HG03439 (cell line): ENCODE measurements at regions not wholly inside any gene's neighbourhood (a gene's known extent, or its start where the extent isn't known, plus 50 kb on each side); places are given as distances from the start of the nearest gene placed in this dataset.

Experiments
- ATAC-seq: cut with Tn5 transposase; IDR thresholded peaks from one replicate; pipeline ENCODE4 v1.9.1; 2021; ENCODE audit warnings: mild to moderate bottlenecking, moderate library complexity; ENCODE audit not compliant: unreplicated experiment

- no peak for ATAC-seq
These were observed 70.4 kb upstream of the C15orf39 start for GRCh38 chr15:75131269-75131643.

GRCh38 chr15:75134748-75135147, 66.9 kb upstream of the C15orf39 start:
- no peak for ATAC-seq

- no peak for ATAC-seq
These were observed 65.6 kb upstream of the C15orf39 start for GRCh38 chr15:75136118-75136517.

GRCh38 chr15:75136758-75137157, 64.9 kb upstream of the C15orf39 start:
- ATAC-seq = no peak

GRCh38 chr15:75138016-75138999, 63.4 kb upstream of the C15orf39 start:
- ATAC-seq = no peak

GRCh38 chr15:75140080-75140879, 61.4 kb upstream of the C15orf39 start:
- no peak for ATAC-seq

GRCh38 chr15:75142499-75142898, 59.2 kb upstream of the C15orf39 start:
- no peak for ATAC-seq

- ATAC-seq = no peak
These were observed 57.8 kb upstream of the C15orf39 start for GRCh38 chr15:75143738-75144334.

GRCh38 chr15:75145027-75145841, 56.4 kb upstream of the C15orf39 start:
- no peak for ATAC-seq

GRCh38 chr15:75148280-75148679, 53.4 kb upstream of the C15orf39 start:
- ATAC-seq = no peak

GRCh38 chr15:75149867-75150709, 51.6 kb upstream of the C15orf39 start:
- no peak for ATAC-seq

GRCh38 chr15:75151214-75152128, 50.2 kb upstream of the C15orf39 start:
- ATAC-seq = no peak
